ENCODE measurements at regions not wholly inside any gene's neighbourhood (a gene's known extent, or its start where the extent isn't known, plus 50 kb on each side); places are given as distances from the start of the nearest gene placed in this dataset.

- no peak for DNase-seq
These were observed 262.7 kb downstream of the PDHA2 start for GRCh38 chr4:96102541-96103026.

DNA sequence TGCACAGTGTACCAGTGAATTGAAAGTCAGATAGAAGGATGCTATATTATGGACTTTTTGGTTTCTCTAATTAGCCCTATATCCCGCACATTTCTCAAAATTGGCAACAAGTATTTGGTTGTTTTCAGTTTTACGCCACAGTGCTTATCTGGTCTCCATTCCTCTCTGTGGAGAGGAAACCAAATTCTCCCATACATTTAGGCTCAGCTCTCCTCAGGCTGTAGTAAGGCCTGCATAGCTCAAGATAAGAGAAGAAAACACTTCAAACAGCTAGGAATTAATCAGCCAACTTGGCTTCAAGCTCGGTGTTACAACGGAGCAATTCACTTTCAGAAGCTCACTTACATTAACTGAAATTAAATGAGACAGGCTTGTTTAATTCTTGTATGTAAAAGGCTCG lies 263.2 kb downstream of the PDHA2 start:
- no peak for DNase-seq

- no peak for DNase-seq
These were observed 268.3 kb downstream of the PDHA2 start for GRCh38 chr4:96108146-96108545.

GRCh38 chr4:96112631-96113030 lies 272.7 kb downstream of the PDHA2 start:
- DNase-seq, result no peak

DNA sequence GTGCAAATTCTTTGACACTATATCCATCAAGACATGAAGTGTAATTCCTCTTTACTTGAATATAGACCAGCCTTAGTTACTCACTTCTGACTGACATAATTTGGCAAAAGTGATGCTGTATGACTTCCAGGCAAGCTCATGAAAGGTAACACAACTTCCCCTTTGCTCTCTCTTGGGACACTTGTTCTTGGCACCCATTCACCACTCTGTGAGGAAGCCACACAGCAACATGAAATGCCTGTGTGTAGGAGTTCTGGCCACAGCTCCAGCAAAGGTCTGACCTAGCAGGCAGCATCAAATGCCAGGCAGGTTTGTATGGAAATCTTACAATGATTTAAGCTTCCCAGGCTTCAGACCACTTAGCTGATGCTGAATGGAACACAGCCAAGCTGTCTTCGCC lies 280.3 kb downstream of the PDHA2 start:
- DNase-seq, result no peak

- DNase-seq, result no peak
These were observed 286.3 kb downstream of the PDHA2 start for GRCh38 chr4:96126227-96126626.

GRCh38 chr4:96131186-96131585 lies 291.3 kb downstream of the PDHA2 start:
- no peak for DNase-seq

DNA sequence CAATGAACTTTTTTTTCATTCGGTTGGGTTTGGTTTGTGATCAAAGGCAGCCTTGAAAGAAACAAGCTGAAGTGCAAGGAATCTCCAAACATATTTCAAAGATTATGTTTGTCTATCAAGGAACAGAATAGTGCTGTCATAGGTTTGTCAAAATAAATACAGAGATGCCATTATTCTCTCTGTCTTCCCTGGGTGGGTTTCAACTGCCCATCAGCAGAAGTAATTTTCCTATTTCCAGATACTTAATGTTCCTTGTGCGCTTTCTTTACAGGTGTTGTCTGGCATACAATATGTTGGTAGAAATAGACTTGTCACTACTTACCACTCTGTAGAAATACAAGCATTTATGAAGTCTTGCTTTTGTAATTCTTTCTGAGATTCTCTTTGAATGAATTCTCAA lies 294.9 kb downstream of the PDHA2 start:
- DNase-seq, result no peak

- peak; percentile 9 for DNase-seq
These were observed 296.2 kb downstream of the PDHA2 start for GRCh38 chr4:96136056-96136455.

GRCh38 chr4:96139251-96139929 lies 299.5 kb downstream of the PDHA2 start:
- DNase-seq, result no peak

DNA sequence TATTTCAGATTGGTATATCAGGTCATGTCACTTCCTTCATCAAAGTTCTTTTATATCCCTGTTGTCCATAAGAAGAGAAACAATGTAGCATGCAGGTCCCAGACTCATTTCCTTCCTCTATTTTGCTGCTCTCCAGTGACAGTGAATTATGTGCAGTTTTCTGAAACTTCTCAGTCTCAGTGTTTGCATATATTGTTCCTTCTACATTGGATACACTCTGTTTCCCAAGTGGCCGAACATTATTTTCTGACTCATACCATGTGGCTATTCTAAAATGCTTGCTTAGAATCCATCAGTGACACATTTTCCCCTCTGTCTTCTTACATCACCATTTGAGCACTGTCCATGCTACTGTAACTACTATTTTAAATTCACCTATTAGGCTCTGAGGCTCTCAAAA lies 305.7 kb downstream of the PDHA2 start:
- no peak for DNase-seq

- DNase-seq, result no peak
These were observed 306.8 kb downstream of the PDHA2 start for GRCh38 chr4:96146686-96147085.

DNA sequence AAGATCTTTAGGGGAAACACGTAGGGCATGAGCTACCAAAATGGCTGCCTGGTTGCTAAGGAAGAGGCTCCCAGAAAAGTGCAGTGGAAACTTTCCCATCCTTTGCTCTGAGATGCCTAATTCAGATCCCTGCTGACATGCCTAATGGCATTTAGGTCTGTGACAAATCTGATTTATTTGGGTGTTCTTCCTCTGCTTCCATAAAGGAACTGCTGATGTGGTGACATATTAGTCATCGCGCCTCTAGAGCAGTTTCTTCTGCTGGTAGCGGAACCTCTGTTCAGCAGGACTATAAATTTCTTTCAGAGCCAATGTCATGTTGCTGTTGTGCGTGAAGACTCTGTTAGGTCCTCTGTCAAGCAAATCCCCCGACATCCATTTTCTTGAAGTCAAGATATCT lies 310.0 kb downstream of the PDHA2 start:
- no peak for DNase-seq

GRCh38 chr4:96150466-96150865 lies 310.6 kb downstream of the PDHA2 start:
- no peak for DNase-seq

DNA sequence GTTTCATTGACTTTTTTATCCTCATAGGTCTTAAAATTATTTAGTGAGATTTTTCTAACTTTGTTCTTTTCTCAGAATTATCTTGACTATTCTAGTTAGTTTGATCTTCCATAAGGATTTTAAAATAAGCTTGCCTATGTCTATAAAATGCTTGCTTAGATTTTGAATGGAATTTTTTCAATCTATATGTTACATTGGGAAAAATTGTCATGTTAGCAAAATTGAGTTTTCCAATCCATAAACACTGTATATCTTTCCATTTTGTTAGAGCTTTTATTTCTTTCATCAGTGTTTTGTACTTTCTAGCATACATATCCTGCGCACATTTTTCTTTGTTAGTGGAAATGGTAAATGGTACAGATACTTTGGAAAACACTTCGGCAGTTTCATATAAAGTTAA lies 312.9 kb downstream of the PDHA2 start:
- DNase-seq, result no peak

- DNase-seq, result no peak
These were observed 314.8 kb downstream of the PDHA2 start for GRCh38 chr4:96154676-96155075.

- no peak for DNase-seq
These were observed 322.7 kb downstream of the PDHA2 start for GRCh38 chr4:96162636-96163035.

GRCh38 chr4:96164814-96165351 lies 325.0 kb downstream of the PDHA2 start:
- DNase-seq, result peak; percentile 99

- DNase-seq, result no peak
These were observed 326.9 kb downstream of the PDHA2 start for GRCh38 chr4:96166806-96167205.

DNA sequence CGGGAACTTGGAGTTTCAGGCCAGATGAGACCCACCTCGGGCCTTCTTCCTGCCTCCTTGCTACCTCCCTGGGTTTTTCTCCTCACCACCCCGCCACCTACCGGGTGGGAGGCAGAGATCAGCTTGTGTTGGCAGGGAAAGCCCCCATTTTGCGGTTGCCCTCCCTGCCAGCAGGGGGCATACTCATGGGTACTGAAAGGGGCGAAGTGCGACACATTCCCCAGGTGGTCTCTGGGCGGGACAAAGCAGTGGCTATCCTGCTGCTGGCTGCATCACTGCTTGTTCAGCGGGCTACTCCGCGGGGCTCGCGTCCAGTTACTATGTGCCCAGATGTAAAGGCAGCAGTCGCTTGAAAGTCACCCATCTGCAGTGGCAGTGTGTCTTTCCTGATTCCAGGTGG lies 330.3 kb downstream of the PDHA2 start:
- DNase-seq, result no peak

GRCh38 chr4:96173756-96174155 lies 333.9 kb downstream of the PDHA2 start:
- DNase-seq, result peak; percentile 55

DNA sequence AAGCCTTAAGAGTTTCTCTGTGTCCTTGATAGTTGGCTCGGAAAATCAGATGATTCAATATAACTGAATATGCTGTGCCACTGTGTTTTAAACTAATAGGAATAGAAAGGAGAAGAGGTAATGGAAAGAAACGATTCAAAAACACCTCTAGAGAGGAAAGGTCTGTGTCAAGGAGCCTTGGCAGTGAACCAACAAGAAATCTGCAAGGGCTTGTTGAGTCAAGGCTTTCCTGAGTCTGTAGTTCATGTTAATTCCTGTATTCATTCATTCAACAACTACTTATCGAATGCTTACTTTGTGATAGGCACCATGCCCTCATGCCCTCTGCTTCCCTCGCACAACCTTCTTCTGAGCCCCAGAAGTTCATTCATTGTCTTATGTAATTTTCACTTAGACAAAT lies 336.0 kb downstream of the PDHA2 start:
- DNase-seq, result no peak

DNA sequence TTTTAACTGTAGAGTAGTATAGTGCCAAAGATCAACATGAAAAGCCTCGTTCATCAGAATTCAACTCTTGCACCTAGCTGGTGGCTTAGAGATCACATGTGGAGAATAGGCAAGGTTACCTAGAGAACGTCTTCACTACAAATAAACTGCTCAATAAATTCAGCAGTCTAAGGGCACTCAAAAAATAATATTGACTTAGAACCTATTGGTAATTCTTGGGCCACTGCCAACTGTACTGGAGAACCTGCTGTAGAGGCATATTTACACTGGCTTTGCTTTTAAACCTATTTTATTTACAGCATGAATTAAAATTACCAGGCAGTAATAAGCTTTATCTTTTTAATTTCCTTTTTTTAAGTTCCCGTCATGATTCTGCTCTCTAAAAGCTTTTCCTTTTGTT lies 343.7 kb downstream of the PDHA2 start:
- DNase-seq, result peak; percentile 8

DNA sequence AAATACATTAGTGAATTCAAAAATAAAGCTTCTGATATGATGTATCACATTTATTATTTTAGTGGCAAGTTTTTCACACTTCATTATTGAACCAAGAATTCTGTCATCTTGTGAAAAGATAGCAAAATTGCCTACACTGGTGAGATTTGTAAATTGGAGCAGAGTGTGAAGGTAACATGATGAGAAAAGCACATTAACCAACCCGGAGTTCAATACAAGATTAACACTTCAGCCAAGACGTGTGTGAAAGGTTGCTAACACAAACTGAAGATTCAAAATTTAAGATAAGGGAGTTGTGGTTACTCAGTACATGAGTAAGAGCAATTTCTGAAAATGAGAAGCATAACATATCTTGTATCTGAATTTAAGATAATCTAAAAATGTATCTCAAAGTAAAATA lies 346.7 kb downstream of the PDHA2 start:
- no peak for DNase-seq

DNA sequence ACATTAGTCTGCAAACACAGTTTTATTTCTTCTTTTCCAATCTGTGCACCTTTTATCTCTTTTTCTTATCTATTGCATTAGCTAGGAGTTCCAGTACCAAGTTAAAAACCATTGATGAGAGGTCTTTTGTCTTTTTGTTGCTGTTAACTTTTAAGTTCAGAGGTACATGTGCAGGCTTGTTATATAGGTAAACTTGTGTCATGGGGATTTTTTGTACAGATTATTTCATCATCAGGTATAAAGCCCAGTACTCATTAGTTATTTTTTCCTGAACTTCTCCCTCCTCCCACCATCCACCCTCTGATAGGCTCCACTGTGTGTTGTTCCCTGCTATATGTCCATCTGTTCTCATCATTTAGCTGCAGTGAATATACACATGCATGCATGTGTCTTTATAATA lies 349.9 kb downstream of the PDHA2 start:
- no peak for DNase-seq
